Parathyroid adenoma (tissue), 2 donors: ENCODE measurements at regions not wholly inside any gene's neighbourhood (a gene's known extent, or its start where the extent isn't known, plus 50 kb on each side); places are given as distances from the start of the nearest gene placed in this dataset.

Experiments used
- H2AFZ ChIP-seq: fragments of 300-600 bp; sonication (generic); one replicate; pipeline ENCODE4 v1.7.0; 2017; ENCODE audit warnings: antibody characterized with exemption, mild to moderate bottlenecking
- H3K27ac ChIP-seq: fragments of 300-600 bp; sonication (generic); one replicate; pipeline ENCODE4 v1.7.0; 2017
- H3K27me3 ChIP-seq: fragments of 300-600 bp; sonication (generic); one replicate; pipeline ENCODE4 v1.7.0; 2017; ENCODE audit warnings: low read length; ENCODE audit not compliant: control insufficient read depth, insufficient read depth
- H3K36me3 ChIP-seq: fragments of 300-600 bp; sonication (generic); one replicate; pipeline ENCODE4 v1.7.0; 2017; ENCODE audit warnings: low read length; ENCODE audit not compliant: control insufficient read depth, insufficient read depth
- H3K4me1 ChIP-seq: fragments of 300-600 bp; sonication (generic); one replicate; pipeline ENCODE4 v1.7.0; 2017; ENCODE audit warnings: control low read depth
- H3K4me2 ChIP-seq: fragments of 300-600 bp; sonication (generic); one replicate; pipeline ENCODE4 v1.7.0; 2017; ENCODE audit warnings: low read length
- H3K4me3 ChIP-seq: fragments of 300-600 bp; sonication (generic); one replicate; pipeline ENCODE4 v1.7.0; 2017; ENCODE audit warnings: low read depth, low read length
- H3K79me2 ChIP-seq: fragments of 300-600 bp; sonication (generic); one replicate; pipeline ENCODE4 v1.7.0; 2017; ENCODE audit warnings: control low read depth
- H3K9ac ChIP-seq: fragments of 300-600 bp; sonication (generic); one replicate; pipeline ENCODE4 v1.7.0; 2017; ENCODE audit warnings: mild to moderate bottlenecking
- H3K9me3 ChIP-seq: fragments of 300-600 bp; sonication (generic); one replicate; pipeline ENCODE4 v1.7.0; 2017; ENCODE audit warnings: low read length; ENCODE audit not compliant: control insufficient read depth
- CTCF ChIP-seq: fragments of 300-600 bp; sonication (generic); IDR thresholded peaks from one replicate; pipeline ENCODE4 v1.7.0; 2017; ENCODE audit warnings: antibody characterized with exemption, mild to moderate bottlenecking
- donor health status: primary hyperparathyroidism.

- H3K9me3 ChIP-seq, result no peaks in the 10 kb centered on the region
- no peaks in the 10 kb centered on the region for H3K36me3 ChIP-seq
- H3K4me3 ChIP-seq, result no peak overlapping the region
- no peak for TF ChIP-seq CTCF
- no peak overlapping the region for H3K9ac ChIP-seq
- no peak overlapping the region for H3K4me2 ChIP-seq
- no peak overlapping the region for H2AFZ ChIP-seq
- no peak overlapping the region for H3K27ac ChIP-seq
- no peaks in the 10 kb centered on the region for H3K4me1 ChIP-seq
- no peaks in the 10 kb centered on the region for H3K27me3 ChIP-seq
- no peaks in the 10 kb centered on the region for H3K79me2 ChIP-seq
Measured at GRCh38 chr20:55200317-55200716, 724.9 kb downstream of the DOK5 start.

- Histone ChIP-seq H3K27ac (no peak overlapping the region), H3K4me1 (no peaks in the 10 kb centered on the region), H3K4me2 (no peak overlapping the region), H2AFZ (no peak overlapping the region), H3K27me3 (no peaks in the 10 kb centered on the region), H3K9me3 (no peaks in the 10 kb centered on the region), H3K4me3 (no peak overlapping the region), H3K36me3 (no peaks in the 10 kb centered on the region), H3K79me2 (no peaks in the 10 kb centered on the region), H3K9ac (no peak overlapping the region)
- TF ChIP-seq CTCF, result no peak
Measured at GRCh38 chr20:55194947-55195346, 719.6 kb downstream of the DOK5 start.

- Histone ChIP-seq H3K79me2 (no peaks in the 10 kb centered on the region), H3K9ac (no peak overlapping the region), H3K4me2 (no peak overlapping the region), H3K36me3 (no peaks in the 10 kb centered on the region), H2AFZ (no peak overlapping the region), H3K9me3 (no peaks in the 10 kb centered on the region), H3K27ac (no peak overlapping the region), H3K4me3 (no peak overlapping the region), H3K4me1 (no peaks in the 10 kb centered on the region), H3K27me3 (no peaks in the 10 kb centered on the region)
- no peak for TF ChIP-seq CTCF
Measured at GRCh38 chr20:55186228-55186627, 710.8 kb downstream of the DOK5 start.

DNA sequence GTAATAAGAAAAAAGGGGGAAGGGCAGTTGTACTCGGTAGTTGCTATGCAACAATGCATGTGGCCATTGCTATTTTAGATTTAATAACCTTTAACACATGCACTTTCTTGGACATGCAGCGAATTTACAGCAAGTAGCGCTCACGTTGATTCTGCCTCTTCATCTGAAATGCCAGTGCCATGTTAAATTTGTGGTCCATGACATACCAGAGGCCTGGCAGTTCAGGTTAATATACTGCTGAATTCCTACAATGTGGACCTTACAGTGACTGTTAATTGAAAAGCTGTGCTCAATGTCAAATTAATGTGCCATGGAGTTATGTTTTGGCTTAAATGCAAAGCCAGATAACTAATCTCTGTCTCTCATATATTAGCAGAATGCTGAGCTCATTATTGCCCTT is 699.7 kb downstream of the DOK5 start:
- H3K9me3 ChIP-seq, result no peaks in the 10 kb centered on the region
- no peaks in the 10 kb centered on the region for H3K27me3 ChIP-seq
- no peak overlapping the region for H3K9ac ChIP-seq
- no peak for TF ChIP-seq CTCF
- no peaks in the 10 kb centered on the region for H3K36me3 ChIP-seq
- no peak overlapping the region for H3K4me2 ChIP-seq
- no peak overlapping the region for H3K27ac ChIP-seq
- no peak overlapping the region for H3K4me3 ChIP-seq
- no peak overlapping the region for H2AFZ ChIP-seq
- H3K4me1 ChIP-seq, result no peaks in the 10 kb centered on the region
- H3K79me2 ChIP-seq, result no peaks in the 10 kb centered on the region

- H3K36me3 ChIP-seq, result no peaks in the 10 kb centered on the region
- no peak overlapping the region for H3K9ac ChIP-seq
- no peaks in the 10 kb centered on the region for H3K4me1 ChIP-seq
- H3K27ac ChIP-seq, result no peak overlapping the region
- H3K9me3 ChIP-seq, result no peaks in the 10 kb centered on the region
- no peaks in the 10 kb centered on the region for H3K79me2 ChIP-seq
- no peak overlapping the region for H2AFZ ChIP-seq
- no peak overlapping the region for H3K4me2 ChIP-seq
- H3K4me3 ChIP-seq, result no peak overlapping the region
- H3K27me3 ChIP-seq, result no peaks in the 10 kb centered on the region
- TF ChIP-seq CTCF, result no peak
Measured at GRCh38 chr20:55174635-55175034, 699.2 kb downstream of the DOK5 start.
